ENCODE measurements at regions not wholly inside any gene's neighbourhood (a gene's known extent, or its start where the extent isn't known, plus 50 kb on each side); places are given as distances from the start of the nearest gene placed in this dataset.

GRCh38 chr7:24505968-24506367, 67.3 kb upstream of the PALS2 start:
- DNase-seq (ENCODE audit: low read depth): no peak
- H3K4me3 ChIP-seq (ENCODE audit: low read depth, low read length): no peak overlapping the region
- no peak for TF ChIP-seq CTCF (conservative IDR thresholded peaks at IDR 0.05; ENCODE audit: low read depth, low read length)

- no peak overlapping the region for H3K4me3 ChIP-seq (ENCODE audit: low read depth, low read length)
- no peak for DNase-seq (ENCODE audit: low read depth)
- no peak for TF ChIP-seq CTCF (conservative IDR thresholded peaks at IDR 0.05; ENCODE audit: low read depth, low read length)
Observed at GRCh38 chr7:24508316-24508715, 64.9 kb upstream of the PALS2 start.

GRCh38 chr7:24510759-24511158, 62.5 kb upstream of the PALS2 start:
- H3K4me3 ChIP-seq (ENCODE audit: low read depth, low read length): no peak overlapping the region
- no peak for TF ChIP-seq CTCF (conservative IDR thresholded peaks at IDR 0.05; ENCODE audit: low read depth, low read length)
- DNase-seq (ENCODE audit: low read depth): peak; percentile 77

- no peak for DNase-seq (ENCODE audit: low read depth)
- no peak overlapping the region for H3K4me3 ChIP-seq (ENCODE audit: low read depth, low read length)
- TF ChIP-seq CTCF (conservative IDR thresholded peaks at IDR 0.05; ENCODE audit: low read depth, low read length): no peak
Observed at GRCh38 chr7:24517166-24517565, 56.1 kb upstream of the PALS2 start.

GRCh38 chr7:24521917-24522623, 51.2 kb upstream of the PALS2 start:
- TF ChIP-seq CTCF (conservative IDR thresholded peaks at IDR 0.05; ENCODE audit: low read depth, low read length): no peak
- DNase-seq (ENCODE audit: low read depth): no peak
- no peak overlapping the region for H3K4me3 ChIP-seq (ENCODE audit: low read depth, low read length)
